ENCODE measurements at regions not wholly inside any gene's neighbourhood (a gene's known extent, or its start where the extent isn't known, plus 50 kb on each side); places are given as distances from the start of the nearest gene placed in this dataset.
A peak's percentile ranks its signal among the peaks of the same experiment; 100 is the strongest.

- H3K9me2 ChIP-seq (ENCODE audit: insufficient read depth, low read length) = no peaks in the 10 kb centered on the region
Measured at GRCh38 chr5:125196481-125197111, 450.2 kb upstream of the ZNF608 start.

DNA sequence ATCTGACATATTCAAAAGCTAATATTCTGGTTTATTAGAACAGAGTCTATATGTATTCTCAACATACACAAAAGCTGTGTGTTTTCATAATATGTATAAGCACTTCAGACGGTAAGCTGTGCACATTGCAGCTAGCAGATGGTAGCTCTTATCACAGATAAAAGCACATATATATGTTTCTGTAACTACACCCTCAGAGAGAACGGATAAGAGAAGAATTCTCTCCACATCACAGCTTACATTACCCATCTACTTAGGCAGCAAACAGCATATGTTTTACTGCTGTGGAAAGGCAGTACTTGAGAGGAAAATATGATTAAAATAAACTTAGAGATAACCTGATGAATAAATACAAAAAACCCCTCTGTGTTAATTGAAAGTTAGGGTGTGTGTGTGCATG, 450.9 kb upstream of the ZNF608 start:
- H3K9me3 ChIP-seq (ENCODE audit: low read length) = no peaks in the 10 kb centered on the region
- BruUV-seq (replicated peaks) = no TSS peak
- intact Hi-C loops (cut with micrococcal nuclease; ENCODE audit: unreplicated experiment) = no loop called here
- TF ChIP-seq CTCF (conservative IDR thresholded peaks at IDR 0.05; ENCODE audit: low read length) (no peak), EZH2phosphoT487 (IDR thresholded peaks at IDR 0.05; ENCODE audit: borderline replicate concordance, low read depth, low read length) (no peak)
- ChIA-PET POLR2A (interaction anchor here (0.6 to 1.5 kb wide), 5 partner anchors 9 to 481 kb away, joined by 3 to 5 read pairs (median 3); no protein-coding TSS in a partner anchor), CTCF (ENCODE audit: unreplicated experiment) (no interaction called here)
- H3K4me1 ChIP-seq (ENCODE audit: insufficient read depth, low read length, poor library complexity, severe bottlenecking) = peaks cover 39% of the 10 kb centered on the region
- no peak overlapping the region for H3K27ac ChIP-seq (ENCODE audit: low read depth, low read length, poor library complexity, severe bottlenecking)
- H3K9me2 ChIP-seq (ENCODE audit: insufficient read depth, low read length) = no peaks in the 10 kb centered on the region
- H2AFZ ChIP-seq (ENCODE audit: low read length) = peak overlapping the region; percentile 11; the same call in 1 of the 2 replicates
- H3K4me2 ChIP-seq (ENCODE audit: low read length) = no peak overlapping the region
- no peak overlapping the region for H3K4me3 ChIP-seq (ENCODE audit: low read depth, low read length, poor library complexity, severe bottlenecking)
- no peaks in the 10 kb centered on the region for H3K79me2 ChIP-seq (ENCODE audit: insufficient read depth, low read depth, low read length)
- no peaks in the 10 kb centered on the region for H3K36me3 ChIP-seq (ENCODE audit: insufficient read depth, low read length)
- H4K20me1 ChIP-seq (ENCODE audit: insufficient read depth, low read length) = no peaks in the 10 kb centered on the region
- no peak for DNase-seq (ENCODE audit: low spot score)

More at GRCh38 chr5:125196481-125197111, 450.2 kb upstream of the ZNF608 start:
- no peaks in the 10 kb centered on the region for H3K9me3 ChIP-seq (ENCODE audit: low read length)
- no peak overlapping the region for H3K27ac ChIP-seq (ENCODE audit: low read depth, low read length, poor library complexity, severe bottlenecking)
- no peak overlapping the region for H3K4me2 ChIP-seq (ENCODE audit: low read length)
- H3K4me1 ChIP-seq (ENCODE audit: insufficient read depth, low read length, poor library complexity, severe bottlenecking) = peaks cover 39% of the 10 kb centered on the region
- TF ChIP-seq EZH2phosphoT487 (IDR thresholded peaks at IDR 0.05; ENCODE audit: borderline replicate concordance, low read depth, low read length) (no peak), CTCF (conservative IDR thresholded peaks at IDR 0.05; ENCODE audit: low read length) (no peak)
- no peak overlapping the region for H2AFZ ChIP-seq (ENCODE audit: low read length)
- no peaks in the 10 kb centered on the region for H3K79me2 ChIP-seq (ENCODE audit: insufficient read depth, low read depth, low read length)
- no peaks in the 10 kb centered on the region for H4K20me1 ChIP-seq (ENCODE audit: insufficient read depth, low read length)
- ChIA-PET CTCF (ENCODE audit: unreplicated experiment) (no interaction called here), POLR2A (interaction anchor here (0.7 to 1.5 kb wide), 4 partner anchors 8 to 59 kb away, joined by 3 to 5 read pairs (median 3); no protein-coding TSS in a partner anchor)
- BruUV-seq (replicated peaks) = no TSS peak
- H3K4me3 ChIP-seq (ENCODE audit: low read depth, low read length, poor library complexity, severe bottlenecking) = no peak overlapping the region
- H3K36me3 ChIP-seq (ENCODE audit: insufficient read depth, low read length) = no peaks in the 10 kb centered on the region
- intact Hi-C loops (cut with micrococcal nuclease; ENCODE audit: unreplicated experiment) = no loop called here
- no peak for DNase-seq (ENCODE audit: low spot score)

DNA sequence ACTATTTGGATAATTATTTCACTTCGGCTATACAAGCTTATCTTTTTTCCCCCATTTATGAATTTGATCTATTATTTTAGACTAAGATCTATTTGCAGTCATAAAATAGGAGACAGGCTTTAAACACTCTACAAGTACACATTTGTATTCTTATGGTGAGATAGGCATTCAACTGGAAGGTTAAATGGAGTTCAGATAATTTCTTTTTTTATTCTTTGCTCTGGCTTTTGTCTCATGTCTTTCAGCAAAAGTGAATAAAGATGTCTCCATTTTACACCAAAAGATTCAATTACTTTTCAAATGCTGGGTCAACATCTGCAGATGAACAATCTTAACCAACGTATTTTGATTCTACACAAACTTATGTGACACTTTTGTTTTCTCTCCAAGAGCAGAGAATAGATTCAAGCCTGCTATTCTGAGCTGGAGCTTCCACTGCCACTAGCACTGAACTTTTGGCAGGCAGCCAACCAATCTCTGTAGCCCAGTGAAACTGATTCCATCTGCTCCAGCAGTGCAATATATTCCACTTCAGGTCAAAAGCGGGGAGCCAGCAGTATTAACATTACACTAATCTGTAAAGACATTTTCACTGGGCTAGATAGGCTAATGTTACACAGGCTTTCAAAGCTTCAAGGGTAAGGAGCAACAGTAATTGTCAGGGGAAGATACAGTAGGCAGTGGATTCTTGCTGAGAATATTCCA, 452.0 kb upstream of the ZNF608 start:
- TF ChIP-seq CTCF (conservative IDR thresholded peaks at IDR 0.05; ENCODE audit: low read length) = no peak
- TF ChIP-seq EZH2phosphoT487 (IDR thresholded peaks at IDR 0.05; ENCODE audit: borderline replicate concordance, low read depth, low read length) = no peak
- peak; percentile 47 for DNase-seq (ENCODE audit: low spot score)

More for the DNA sequence above, 452.0 kb upstream of the ZNF608 start:
- Histone ChIP-seq H2AFZ (ENCODE audit: low read length) (peak overlapping the region; percentile 51; the same call in 1 of the 2 replicates), H3K4me2 (ENCODE audit: low read length) (peak overlapping the region; percentile 40), H3K4me3 (ENCODE audit: low read depth, low read length, poor library complexity, severe bottlenecking) (no peak overlapping the region), H3K9me2 (ENCODE audit: insufficient read depth, low read length) (no peaks in the 10 kb centered on the region), H4K20me1 (ENCODE audit: insufficient read depth, low read length) (no peaks in the 10 kb centered on the region), H3K79me2 (ENCODE audit: insufficient read depth, low read depth, low read length) (no peaks in the 10 kb centered on the region), H3K27ac (ENCODE audit: low read depth, low read length, poor library complexity, severe bottlenecking) (no peak overlapping the region), H3K9me3 (ENCODE audit: low read length) (no peaks in the 10 kb centered on the region), H3K36me3 (ENCODE audit: insufficient read depth, low read length) (no peaks in the 10 kb centered on the region), H3K4me1 (ENCODE audit: insufficient read depth, low read length, poor library complexity, severe bottlenecking) (peaks cover 41% of the 10 kb centered on the region)
- ChIA-PET CTCF (ENCODE audit: unreplicated experiment) (no interaction called here), POLR2A (interaction anchor here (0.5 to 1.9 kb wide), 9 partner anchors 7 to 482 kb away, joined by 3 to 10 read pairs (median 3); no protein-coding TSS in a partner anchor)
- BruUV-seq (replicated peaks) = no TSS peak
- intact Hi-C loops (cut with micrococcal nuclease; ENCODE audit: unreplicated experiment) = no loop called here
